H9 (cell line): ENCODE measurements at regions not wholly inside any gene's neighbourhood (a gene's known extent, or its start where the extent isn't known, plus 50 kb on each side); places are given as distances from the start of the nearest gene placed in this dataset.

Experiments
- DNase-seq: peaks from one replicate; pipeline ENCODE4 v3.0.0-alpha.2; 2017
- H2AFZ ChIP-seq: one replicate; pipeline ENCODE4 v1.6.1; 2013; ENCODE audit warnings: mild to moderate bottlenecking, low read length, control low read depth, moderate library complexity
- H2AK5ac ChIP-seq: 2 replicates; pipeline ENCODE4 v1.6.1; 2013; ENCODE audit warnings: low read length, control low read depth, mixed read lengths; ENCODE audit not compliant: insufficient read length
- H2BK120ac ChIP-seq: one replicate; pipeline ENCODE4 v1.6.1; 2013; ENCODE audit warnings: low read depth, mild to moderate bottlenecking, low read length, control low read depth, inconsistent platforms; ENCODE audit not compliant: poor library complexity, severe bottlenecking
- H2BK12ac ChIP-seq: 2 replicates; pipeline ENCODE4 v1.6.1; 2013; ENCODE audit warnings: low read length, control low read depth, mixed read lengths, low read depth; ENCODE audit not compliant: insufficient read length
- H2BK15ac ChIP-seq: 2 replicates; pipeline ENCODE4 v1.6.1; 2013; ENCODE audit warnings: low read depth, low read length, control low read depth
- H2BK20ac ChIP-seq: one replicate; pipeline ENCODE4 v1.6.1; 2013; ENCODE audit warnings: low read depth, mild to moderate bottlenecking, low read length, control low read depth, inconsistent platforms; ENCODE audit not compliant: poor library complexity, severe bottlenecking
- H2BK5ac ChIP-seq: 2 replicates; pipeline ENCODE4 v1.6.1; 2013; ENCODE audit warnings: low read length, control low read depth, mixed read lengths; ENCODE audit not compliant: insufficient read length
- H3K14ac ChIP-seq: 2 replicates; pipeline ENCODE4 v1.6.1; 2013; ENCODE audit warnings: low read length, control low read depth; ENCODE audit not compliant: insufficient read depth
- H3K18ac ChIP-seq: 2 replicates; pipeline ENCODE4 v1.6.1; 2013; ENCODE audit warnings: low read depth, mild to moderate bottlenecking, mixed read lengths, low read length, control low read depth; ENCODE audit not compliant: insufficient read length
- H3K23ac ChIP-seq: 2 replicates; pipeline ENCODE4 v1.6.1; 2013; ENCODE audit warnings: low read length, control low read depth, mixed read lengths, low read depth; ENCODE audit not compliant: insufficient read length
- H3K23me2 ChIP-seq: 2 replicates; pipeline ENCODE4 v1.6.1; 2013; ENCODE audit warnings: low read depth, mild to moderate bottlenecking, mixed read lengths, low read length, control low read depth; ENCODE audit not compliant: insufficient read length, poor library complexity, severe bottlenecking
- H3K27ac ChIP-seq: 2 replicates; pipeline ENCODE4 v1.5.1; 2013; ENCODE audit warnings: low read length, control low read depth, mixed read lengths, low read depth; ENCODE audit not compliant: insufficient read length
- H3K27me3 ChIP-seq: 2 replicates; pipeline ENCODE4 v1.6.1; 2013; ENCODE audit warnings: low read length, control low read depth, inconsistent platforms; ENCODE audit not compliant: insufficient read depth
- H3K4ac ChIP-seq: 2 replicates; pipeline ENCODE4 v1.6.1; 2013; ENCODE audit warnings: low read depth, mild to moderate bottlenecking, control low read depth, inconsistent platforms, low read length, moderate library complexity
- H3K4me1 ChIP-seq: 2 replicates; pipeline ENCODE4 v1.6.1; 2013; ENCODE audit warnings: low read length, control low read depth, inconsistent platforms; ENCODE audit not compliant: insufficient read depth
- H3K4me2 ChIP-seq: 2 replicates; pipeline ENCODE4 v1.6.1; 2013; ENCODE audit warnings: low read length, control low read depth, mixed read lengths; ENCODE audit not compliant: insufficient read length, insufficient read depth
- H3K56ac ChIP-seq: 2 replicates; pipeline ENCODE4 v1.6.1; 2013; ENCODE audit warnings: low read depth, mild to moderate bottlenecking, mixed read lengths, low read length, control low read depth; ENCODE audit not compliant: insufficient read length
- H3K79me1 ChIP-seq: 2 replicates; pipeline ENCODE4 v1.6.1; 2013; ENCODE audit warnings: low read depth, mild to moderate bottlenecking, moderate library complexity, low read length, control low read depth, inconsistent platforms; ENCODE audit not compliant: insufficient read depth, poor library complexity, severe bottlenecking
- H3K79me2 ChIP-seq: 2 replicates; pipeline ENCODE4 v1.6.1; 2013; ENCODE audit warnings: low read length, control low read depth, inconsistent platforms; ENCODE audit not compliant: insufficient read depth
- H3K9ac ChIP-seq: 2 replicates; pipeline ENCODE4 v1.6.1; 2013; ENCODE audit warnings: low read length, control low read depth, mixed read lengths; ENCODE audit not compliant: insufficient read length; ENCODE audit errors: extremely low read depth
- H3K9me3 ChIP-seq: one replicate; pipeline ENCODE4 v1.6.1; 2013; ENCODE audit warnings: low read depth, low read length, inconsistent platforms; ENCODE audit not compliant: control insufficient read depth
- H3T11ph ChIP-seq: one replicate; pipeline ENCODE4 v1.6.1; 2013; ENCODE audit warnings: mild to moderate bottlenecking, low read length, control low read depth, inconsistent platforms
- H4K20me1 ChIP-seq: one replicate; pipeline ENCODE4 v1.6.1; 2013; ENCODE audit not compliant: control insufficient read depth, insufficient read length, insufficient read depth
- H4K5ac ChIP-seq: 2 replicates; pipeline ENCODE4 v1.6.1; 2013; ENCODE audit warnings: low read depth, mild to moderate bottlenecking, mixed read lengths, low read length, control low read depth; ENCODE audit not compliant: insufficient read length
- H4K8ac ChIP-seq: replicated peaks from 2 replicates; pipeline ENCODE4 v1.6.1; 2013; ENCODE audit warnings: low read length, control low read depth, mixed read lengths, low read depth; ENCODE audit not compliant: insufficient read length
- H4K91ac ChIP-seq: 2 replicates; pipeline ENCODE4 v1.6.1; 2013; ENCODE audit warnings: low read depth, mild to moderate bottlenecking, moderate library complexity, mixed read lengths, low read length, control low read depth; ENCODE audit not compliant: insufficient read length
- H3K27ac Mint-ChIP-seq, 3 experiments: 2 replicates in 2 of 3; 3 replicates in 1 of 3; pipeline ENCODE4 v1.8.0; 2020 to 2021; ENCODE audit warnings: mixed read lengths in 3 of 3, mild to moderate bottlenecking in 1 of 3, moderate library complexity in 1 of 3
- H3K27me3 Mint-ChIP-seq: 2 replicates; pipeline ENCODE4 v1.8.0; 2021; ENCODE audit warnings: low read depth, mild to moderate bottlenecking, moderate library complexity, mixed read lengths
- H3K36me3 Mint-ChIP-seq, 3 experiments: 2 replicates in 2 of 3; 3 replicates in 1 of 3; pipeline ENCODE4 v1.8.0; 2020 to 2021; ENCODE audit warnings: low read depth in 3 of 3, mixed read lengths in 3 of 3; ENCODE audit not compliant: insufficient read depth in 1 of 3
- H3K4me1 Mint-ChIP-seq, 2 experiments: 2 replicates each; pipeline ENCODE4 v1.8.0; 2020; ENCODE audit warnings: mixed read lengths in 2 of 2
- H3K4me3 Mint-ChIP-seq, 2 experiments: 2 replicates in 1 of 2; 3 replicates in 1 of 2; pipeline ENCODE4 v1.8.0; 2020 to 2021; ENCODE audit warnings: mild to moderate bottlenecking in 2 of 2, mixed read lengths in 2 of 2, moderate library complexity in 1 of 2
- H3K9me3 Mint-ChIP-seq, 2 experiments: 2 replicates in 1 of 2; 3 replicates in 1 of 2; pipeline ENCODE4 v1.8.0; 2020; ENCODE audit warnings: mild to moderate bottlenecking in 2 of 2, mixed read lengths in 2 of 2, moderate library complexity in 1 of 2
- WGBS: extraction: QIAGEN DNeasy Blood & Tissue Kit; methylation state at CpG from one replicate; pipeline ENCODE4 v1.1.7; 2013; ENCODE audit warnings: missing lambda C conversion rate, low lambda C conversion rate, mixed read lengths; ENCODE audit not compliant: insufficient read length; ENCODE audit errors: extremely low coverage; 5-methylcytosine and 5-hydroxymethylcytosine counted together
- TF ChIP-seq, protein P1 (sequence below): fragments of 200-600 bp; sonication (generic); conservative IDR thresholded peaks from 3 replicates; pipeline ENCODE4 v1.8.0; 2021; ENCODE audit warnings: antibody characterized with exemption, mild to moderate bottlenecking

DNA sequence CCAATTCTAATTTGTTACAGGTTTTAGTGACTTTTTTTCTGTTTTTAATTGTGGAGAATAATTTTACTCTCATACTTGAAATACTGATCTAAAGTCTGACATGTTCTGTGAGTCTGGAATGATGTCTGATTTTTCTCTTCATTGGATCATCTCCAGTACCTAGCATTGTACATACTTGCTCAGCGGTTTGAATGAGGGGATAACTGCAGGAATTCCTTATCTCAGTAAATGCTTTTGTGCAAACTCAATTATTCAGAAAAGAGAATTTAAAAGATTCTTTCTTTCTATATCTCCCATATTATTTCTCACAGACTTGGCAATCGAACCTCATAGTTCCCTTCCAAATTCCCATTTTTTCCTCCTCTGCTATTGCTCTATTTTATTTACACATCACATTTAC, 397.9 kb upstream of the SGCD start:
- Mint-ChIP-seq H3K9me3 (no peaks in the 10 kb centered on the region; a peak in 1 of 5 replicates), H3K4me1 (peaks cover 6 to 10% of the 10 kb centered on the region in 2 experiments), H3K36me3 (no peaks in the 10 kb centered on the region), H3K27ac (no peak overlapping the region), H3K4me3 (no peak overlapping the region), H3K27me3 (no peaks in the 10 kb centered on the region)
- Histone ChIP-seq H4K20me1 (no peaks in the 10 kb centered on the region), H2BK20ac (no peak overlapping the region), H3K4ac (no peak overlapping the region), H3K9me3 (no peaks in the 10 kb centered on the region), H2AK5ac (no peak overlapping the region), H3T11ph (no peak overlapping the region), H3K9ac (no peak overlapping the region), H3K4me2 (no peak overlapping the region), H3K23me2 (no peaks in the 10 kb centered on the region), H3K79me1 (no peaks in the 10 kb centered on the region), H3K18ac (no peak overlapping the region), H2BK15ac (no peak overlapping the region), H2BK5ac (no peak overlapping the region), H3K23ac (no peak overlapping the region), H3K27me3 (no peaks in the 10 kb centered on the region), H3K56ac (no peak overlapping the region), H3K4me1 (no peaks in the 10 kb centered on the region; the same call in 1 of the 2 replicates), H2BK120ac (no peak overlapping the region), H2BK12ac (no peak overlapping the region), H2AFZ (no peak overlapping the region), H4K8ac (no peak overlapping the region), H3K14ac (no peak overlapping the region), H4K91ac (no peak overlapping the region), H3K79me2 (no peaks in the 10 kb centered on the region), H3K27ac (no peak overlapping the region), H4K5ac (no peak overlapping the region)
- DNase-seq = no peak
- TF ChIP-seq, protein P1, sequence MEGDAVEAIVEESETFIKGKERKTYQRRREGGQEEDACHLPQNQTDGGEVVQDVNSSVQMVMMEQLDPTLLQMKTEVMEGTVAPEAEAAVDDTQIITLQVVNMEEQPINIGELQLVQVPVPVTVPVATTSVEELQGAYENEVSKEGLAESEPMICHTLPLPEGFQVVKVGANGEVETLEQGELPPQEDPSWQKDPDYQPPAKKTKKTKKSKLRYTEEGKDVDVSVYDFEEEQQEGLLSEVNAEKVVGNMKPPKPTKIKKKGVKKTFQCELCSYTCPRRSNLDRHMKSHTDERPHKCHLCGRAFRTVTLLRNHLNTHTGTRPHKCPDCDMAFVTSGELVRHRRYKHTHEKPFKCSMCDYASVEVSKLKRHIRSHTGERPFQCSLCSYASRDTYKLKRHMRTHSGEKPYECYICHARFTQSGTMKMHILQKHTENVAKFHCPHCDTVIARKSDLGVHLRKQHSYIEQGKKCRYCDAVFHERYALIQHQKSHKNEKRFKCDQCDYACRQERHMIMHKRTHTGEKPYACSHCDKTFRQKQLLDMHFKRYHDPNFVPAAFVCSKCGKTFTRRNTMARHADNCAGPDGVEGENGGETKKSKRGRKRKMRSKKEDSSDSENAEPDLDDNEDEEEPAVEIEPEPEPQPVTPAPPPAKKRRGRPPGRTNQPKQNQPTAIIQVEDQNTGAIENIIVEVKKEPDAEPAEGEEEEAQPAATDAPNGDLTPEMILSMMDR = no peak
- no CpG with 5 or more reads among the region's 2 CpGs for WGBS
